Ovary (tissue), 3 donors: ENCODE measurements at regions not wholly inside any gene's neighbourhood (a gene's known extent, or its start where the extent isn't known, plus 50 kb on each side); places are given as distances from the start of the nearest gene placed in this dataset.

Experiments
- CTCF ChIP-seq, 3 donors: fragments of 450-650 bp in 2 of 3; fragments of 200-600 bp in 1 of 3; IDR thresholded peaks; one replicate each; pipeline versions ENCODE4 v1.5.1 to v1.8.0; 2016 to 2022; ENCODE audit warnings: antibody characterized with exemption in 3 of 3, mild to moderate bottlenecking in 1 of 3
- POLR2A ChIP-seq: fragments of 450-650 bp; IDR thresholded peaks from one replicate; pipeline ENCODE4 v1.6.1; 2017; ENCODE audit warnings: antibody characterized with exemption, mild to moderate bottlenecking, moderate library complexity
- donor health status: DM: no; HTN: no; CAD: no.

GRCh38 chr18:2263303-2263890 lies 307.9 kb downstream of the METTL4 start:
- TF ChIP-seq CTCF (IDR thresholded peaks at IDR 0.05), result no peak
- no peak for TF ChIP-seq POLR2A
